ENCODE measurements at regions not wholly inside any gene's neighbourhood (a gene's known extent, or its start where the extent isn't known, plus 50 kb on each side); places are given as distances from the start of the nearest gene placed in this dataset.

GRCh38 chr2:206218796-206219499, 55.5 kb upstream of the ZDBF2 start:
- Histone ChIP-seq H3K4me3 (no peak overlapping the region), H3K27me3 (no peaks in the 10 kb centered on the region), H3K9me3 (no peaks in the 10 kb centered on the region), H3K27ac (no peak overlapping the region), H3K4me1 (no peaks in the 10 kb centered on the region), H3K36me3 (no peaks in the 10 kb centered on the region)
- no peak for DNase-seq
- TF ChIP-seq POLR2A (IDR thresholded peaks at IDR 0.05) = no peak
- TF ChIP-seq CTCF (IDR thresholded peaks at IDR 0.05) = no peak
- intact Hi-C loops (cut with DNase I; ENCODE audit: low total_unique reads) = no loop called here

GRCh38 chr2:206219957-206220356, 54.5 kb upstream of the ZDBF2 start:
- H3K9me3 ChIP-seq = no peaks in the 10 kb centered on the region
- H3K4me3 ChIP-seq = no peak overlapping the region
- H3K27ac ChIP-seq = no peak overlapping the region
- no peak for TF ChIP-seq CTCF (IDR thresholded peaks at IDR 0.05)
- no peak for TF ChIP-seq POLR2A (IDR thresholded peaks at IDR 0.05)
- no peaks in the 10 kb centered on the region for H3K36me3 ChIP-seq
- intact Hi-C loops (cut with DNase I; ENCODE audit: low total_unique reads) = no loop called here
- DNase-seq = no peak
- H3K4me1 ChIP-seq = no peaks in the 10 kb centered on the region
- H3K27me3 ChIP-seq = no peaks in the 10 kb centered on the region

GRCh38 chr2:206220997-206221396, 53.5 kb upstream of the ZDBF2 start:
- H3K27ac ChIP-seq = no peak overlapping the region
- TF ChIP-seq POLR2A (IDR thresholded peaks at IDR 0.05) (no peak), CTCF (IDR thresholded peaks at IDR 0.05) (no peak)
- no peaks in the 10 kb centered on the region for H3K36me3 ChIP-seq
- no peaks in the 10 kb centered on the region for H3K4me1 ChIP-seq
- H3K4me3 ChIP-seq = no peak overlapping the region
- DNase-seq = no peak
- intact Hi-C loops (cut with DNase I; ENCODE audit: low total_unique reads) = no loop called here
- no peaks in the 10 kb centered on the region for H3K27me3 ChIP-seq
- H3K9me3 ChIP-seq = no peaks in the 10 kb centered on the region

Measured in uterus (tissue), 3 donors.